K562 (cell line): ENCODE measurements at regions not wholly inside any gene's neighbourhood (a gene's known extent, or its start where the extent isn't known, plus 50 kb on each side); places are given as distances from the start of the nearest gene placed in this dataset.

Experiments
- ATAC-seq: fragments of 200-7000 bp; cut with Tn5 transposase; 3 replicates; pipeline ENCODE4 v1.9.1; 2020; ENCODE audit warnings: moderate library complexity
- BruUV-seq: library from RNA; stranded (reverse); fragments of 400-500 nt; replicated peaks from 2 replicates; lab custom pipeline; 2021; lab: Mats Ljungman, UMichigan
- CTCF ChIA-PET: fragments of 300-600 bp; formaldehyde crosslinking; extraction: SDS; loops from one replicate; lab custom pipeline; 2021; ENCODE audit warnings: low intra/inter-chr PET ratio; lab: Yijun Ruan, JAX
- POLR2A ChIA-PET: fragments of 300-600, 350-650 bp; sonication (Branson Sonifier 250); formaldehyde crosslinking; extraction: SDS; loops from one replicate; lab custom pipeline; 2021; ENCODE audit warnings: antibody characterized with exemption, inconsistent platforms; lab: Yijun Ruan, JAX
- DNase-seq, 4 experiments: peaks; one replicate each; pipeline versions ENCODE4 v3.0.0 to v3.0.0-alpha.2; 2011 to 2018; ENCODE audit warnings: low spot score in 3 of 4, mixed read lengths in 3 of 4; ENCODE audit errors: extremely low read depth in 1 of 4
- FAIRE-seq: peaks from 2 replicates; lab custom pipeline; 2011; peaks lifted over from hg19 to GRCh38; lab: Jason Lieb, UNC
- H2AFZ ChIP-seq: 2 replicates; pipeline ENCODE4 v1.6.0; 2011; ENCODE audit warnings: low read depth, low read length, control low read depth, inconsistent platforms
- H3K27ac ChIP-seq: fragments of 200-600 bp; 3 replicates; pipeline ENCODE4 v1.8.0; 2011; ENCODE audit warnings: low read depth, mild to moderate bottlenecking, control low read depth, inconsistent platforms, low read length, moderate library complexity, mixed read lengths; ENCODE audit errors: extremely low read depth
- H3K27me3 ChIP-seq, 2 experiments: fragments of 300-600 bp in 1 of 2; 2 replicates in 1 of 2; 3 replicates in 1 of 2; pipeline versions ENCODE4 v1.6.0 to v1.8.0; 2011; ENCODE audit warnings: inconsistent platforms in 2 of 2, low read length in 2 of 2, mild to moderate bottlenecking in 1 of 2, mixed read lengths in 1 of 2, moderate library complexity in 1 of 2; ENCODE audit not compliant: control insufficient read depth in 2 of 2, insufficient read depth in 2 of 2
- H3K36me3 ChIP-seq: fragments of 300-600 bp; 3 replicates; pipeline ENCODE4 v1.8.0; 2011; ENCODE audit warnings: mild to moderate bottlenecking, low read length, inconsistent platforms; ENCODE audit not compliant: control insufficient read depth, insufficient read depth
- H3K4me1 ChIP-seq, 2 experiments: fragments of 200-600 bp in 1 of 2; replicated peaks in 1 of 2; 2 replicates in 1 of 2; 3 replicates in 1 of 2; pipeline versions ENCODE4 v1.5.1 to v1.8.0; 2011; ENCODE audit warnings: inconsistent platforms in 2 of 2, low read length in 2 of 2, mild to moderate bottlenecking in 1 of 2, mixed read lengths in 1 of 2, moderate library complexity in 1 of 2; ENCODE audit not compliant: control insufficient read depth in 2 of 2, insufficient read depth in 2 of 2
- H3K4me2 ChIP-seq: 2 replicates; pipeline ENCODE4 v1.6.1; 2011; ENCODE audit warnings: low read length, control low read depth, inconsistent platforms, mixed read lengths; ENCODE audit not compliant: insufficient read depth
- H3K4me3 ChIP-seq: fragments of 200-600 bp; sonication (generic), shearing (Covaris generic); 2 replicates; pipeline ENCODE4 v1.5.1; 2016; ENCODE audit warnings: control low read depth, inconsistent platforms
- H3K79me2 ChIP-seq: fragments of 200-600 bp; 3 replicates; pipeline ENCODE4 v1.8.0; 2011; ENCODE audit warnings: low read length, inconsistent platforms; ENCODE audit not compliant: control insufficient read depth, insufficient read depth
- H3K9ac ChIP-seq, 2 experiments: 2 replicates each; pipeline versions ENCODE4 v1.6.0 to v1.6.1; 2011; ENCODE audit warnings: low read depth in 2 of 2, low read length in 2 of 2, control low read depth in 1 of 2, inconsistent platforms in 1 of 2, mild to moderate bottlenecking in 1 of 2, mixed read lengths in 1 of 2; ENCODE audit not compliant: insufficient read depth in 1 of 2
- H3K9me1 ChIP-seq: one replicate; pipeline ENCODE4 v1.6.0; 2011; ENCODE audit warnings: inconsistent platforms, mild to moderate bottlenecking, low read length, moderate library complexity; ENCODE audit not compliant: control insufficient read depth, insufficient read depth
- H3K9me3 ChIP-seq: replicated peaks from 2 replicates; pipeline ENCODE4 v1.5.1; 2011; ENCODE audit warnings: low read depth, low read length, inconsistent platforms; ENCODE audit not compliant: control insufficient read depth, insufficient read depth
- H4K20me1 ChIP-seq: replicated peaks from 2 replicates; pipeline ENCODE4 v1.6.1; 2011; ENCODE audit warnings: low read length, inconsistent platforms, mixed read lengths; ENCODE audit not compliant: control insufficient read depth, insufficient read depth
- EP400 ChIP-seq: fragments of 450-650 bp; IDR thresholded peaks from 2 replicates; pipeline ENCODE4 v1.6.1; 2017; ENCODE audit warnings: antibody characterized with exemption, mild to moderate bottlenecking, moderate library complexity
- ETS2 ChIP-seq: IDR thresholded peaks from 2 replicates; pipeline ENCODE4 v1.6.1; 2016; ENCODE audit warnings: borderline replicate concordance, missing genetic modification characterization, mild to moderate bottlenecking, moderate library complexity, missing compliant biosample characterization; ENCODE audit not compliant: poor library complexity, severe bottlenecking
- HDAC2 ChIP-seq: fragments of 450-650 bp; IDR thresholded peaks from 2 replicates; pipeline ENCODE4 v1.6.1; 2016; ENCODE audit warnings: mild to moderate bottlenecking
- ILF3 ChIP-seq: fragments of 450-650 bp; IDR thresholded peaks from 2 replicates; pipeline ENCODE4 v1.6.1; 2018; ENCODE audit warnings: antibody characterized with exemption, mild to moderate bottlenecking, moderate library complexity, borderline replicate concordance
- KDM2B ChIP-seq: fragments of 250-450 bp; sonication (Bioruptor Pico); IDR thresholded peaks from 2 replicates; pipeline ENCODE4 v1.8.0; 2021; ENCODE audit warnings: mild to moderate bottlenecking, moderate library complexity
- U2AF2 ChIP-seq: fragments of 200-400 bp; formaldehyde crosslinking; optimal IDR thresholded peaks from 2 replicates; pipeline ENCODE3; 2017; ENCODE audit warnings: low read depth, mild to moderate bottlenecking, low read length
- ZNF174 ChIP-seq: fragments of 250-450 bp; sonication (Bioruptor Pico); IDR thresholded peaks from 2 replicates; pipeline ENCODE4 v1.4.0; 2020; ENCODE audit warnings: mild to moderate bottlenecking
- ZNF586 ChIP-seq: fragments of 450-650 bp; formaldehyde crosslinking; conservative IDR thresholded peaks from 2 replicates; pipeline ENCODE4 v1.4.0; 2020; ENCODE audit warnings: mild to moderate bottlenecking, moderate library complexity
- ZNF707 ChIP-seq: fragments of 250-450 bp; sonication (Bioruptor Pico); conservative IDR thresholded peaks from 2 replicates; pipeline ENCODE4 v1.8.0; 2022; ENCODE audit warnings: inconsistent platforms, mild to moderate bottlenecking, moderate library complexity
- WGBS: fragments of 100-300 bp; shearing (Covaris generic); methylation state at CpG from one replicate; pipeline ENCODE4 v1.1.6; 2016; ENCODE audit warnings: low coverage, mixed read lengths; ENCODE audit not compliant: insufficient coverage; ENCODE audit errors: missing lambda C conversion rate; 5-methylcytosine and 5-hydroxymethylcytosine counted together
- in situ Hi-C: fragments of 300-500 bp; cut with MboI; formaldehyde crosslinking; loops from 4 replicates; pipeline ENCODE4 v1.15.0; 2018; ENCODE audit warnings: inconsistent platforms, mixed read lengths
- intact Hi-C: fragments of 100-400 bp; cut with micrococcal nuclease; formaldehyde crosslinking; loops from 2 replicates; pipeline ENCODE4 v1.14.2; 2022
- TF ChIP-seq, protein P1 (sequence below): sonication (generic); formaldehyde crosslinking; IDR thresholded peaks from 2 replicates; pipeline ENCODE4 v1.8.0; 2022; ENCODE audit warnings: mild to moderate bottlenecking, missing genetic modification reagents
- TF ChIP-seq, protein P2 (sequence below): fragments of 450-650 bp; conservative IDR thresholded peaks from 2 replicates; pipeline ENCODE4 v1.6.1; 2016; ENCODE audit warnings: missing genetic modification characterization, low read depth, mild to moderate bottlenecking, missing compliant biosample characterization, moderate library complexity
- TF ChIP-seq, protein P3 (sequence below): fragments of 250-450 bp; sonication (Bioruptor Pico); IDR thresholded peaks from 2 replicates; pipeline ENCODE4 v1.4.0; 2020; ENCODE audit warnings: mild to moderate bottlenecking
- TF ChIP-seq, protein P4 (sequence below): fragments of 450-650 bp; formaldehyde crosslinking; IDR thresholded peaks from 2 replicates; pipeline ENCODE4 v1.4.0; 2020; ENCODE audit warnings: mild to moderate bottlenecking

DNA sequence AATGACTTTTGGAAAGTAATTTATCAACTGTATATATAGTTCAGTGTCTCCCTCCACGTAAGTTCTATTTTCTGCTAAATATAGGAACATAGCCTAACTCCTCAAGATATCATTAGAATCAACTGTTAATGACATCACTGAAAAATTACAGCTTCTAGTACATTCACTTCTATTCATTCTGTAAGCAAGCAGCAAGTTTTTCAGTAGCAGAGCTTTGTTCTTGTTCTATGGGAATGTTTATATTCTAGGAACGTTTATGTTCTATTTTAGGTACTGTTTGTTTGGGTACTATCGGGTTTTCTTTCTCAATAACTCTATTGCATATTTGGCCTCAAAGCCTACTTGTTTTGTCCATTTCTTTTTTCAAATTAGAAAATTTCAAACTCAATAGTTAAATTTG, 525.6 kb downstream of the EPHA7 start:
- ATAC-seq (no peak), FAIRE-seq (no peak), DNase-seq (no peak)
- H2AFZ ChIP-seq: no peak overlapping the region
- intact Hi-C loops (no loop called here), in situ Hi-C loops (no loop called here)
- H3K79me2 ChIP-seq: no peaks in the 10 kb centered on the region
- H3K9ac ChIP-seq: no peak overlapping the region
- no TSS peak for BruUV-seq
- ChIA-PET CTCF (no interaction called here), POLR2A (no interaction called here)
- H3K4me3 ChIP-seq: no peak overlapping the region
- no peaks in the 10 kb centered on the region for H3K9me3 ChIP-seq
- no peaks in the 10 kb centered on the region for H3K4me1 ChIP-seq
- H3K27ac ChIP-seq: no peak overlapping the region
- no peak overlapping the region for H3K4me2 ChIP-seq
- 0% methylated on average over 3 of the region's 3 CpGs for WGBS
- H4K20me1 ChIP-seq: no peaks in the 10 kb centered on the region
- H3K27me3 ChIP-seq: no peaks in the 10 kb centered on the region
- no peaks in the 10 kb centered on the region for H3K9me1 ChIP-seq
- no peaks in the 10 kb centered on the region for H3K36me3 ChIP-seq
- TF ChIP-seq ZNF174 (CRISPR knock-in tag) (no peak), ETS2 (tag) (no peak), ZNF586 (CRISPR knock-in tag) (no peak), ZNF707 (CRISPR knock-in tag) (no peak), HDAC2 (no peak), U2AF2 (no peak), ILF3 (no peak), EP400 (no peak), KDM2B (no peak)
- TF ChIP-seq, protein P1, sequence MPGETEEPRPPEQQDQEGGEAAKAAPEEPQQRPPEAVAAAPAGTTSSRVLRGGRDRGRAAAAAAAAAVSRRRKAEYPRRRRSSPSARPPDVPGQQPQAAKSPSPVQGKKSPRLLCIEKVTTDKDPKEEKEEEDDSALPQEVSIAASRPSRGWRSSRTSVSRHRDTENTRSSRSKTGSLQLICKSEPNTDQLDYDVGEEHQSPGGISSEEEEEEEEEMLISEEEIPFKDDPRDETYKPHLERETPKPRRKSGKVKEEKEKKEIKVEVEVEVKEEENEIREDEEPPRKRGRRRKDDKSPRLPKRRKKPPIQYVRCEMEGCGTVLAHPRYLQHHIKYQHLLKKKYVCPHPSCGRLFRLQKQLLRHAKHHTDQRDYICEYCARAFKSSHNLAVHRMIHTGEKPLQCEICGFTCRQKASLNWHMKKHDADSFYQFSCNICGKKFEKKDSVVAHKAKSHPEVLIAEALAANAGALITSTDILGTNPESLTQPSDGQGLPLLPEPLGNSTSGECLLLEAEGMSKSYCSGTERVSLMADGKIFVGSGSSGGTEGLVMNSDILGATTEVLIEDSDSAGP (CRISPR knock-in tag): no peak
- TF ChIP-seq, protein P2, sequence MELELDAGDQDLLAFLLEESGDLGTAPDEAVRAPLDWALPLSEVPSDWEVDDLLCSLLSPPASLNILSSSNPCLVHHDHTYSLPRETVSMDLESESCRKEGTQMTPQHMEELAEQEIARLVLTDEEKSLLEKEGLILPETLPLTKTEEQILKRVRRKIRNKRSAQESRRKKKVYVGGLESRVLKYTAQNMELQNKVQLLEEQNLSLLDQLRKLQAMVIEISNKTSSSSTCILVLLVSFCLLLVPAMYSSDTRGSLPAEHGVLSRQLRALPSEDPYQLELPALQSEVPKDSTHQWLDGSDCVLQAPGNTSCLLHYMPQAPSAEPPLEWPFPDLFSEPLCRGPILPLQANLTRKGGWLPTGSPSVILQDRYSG (tag): no peak
- TF ChIP-seq, protein P3, sequence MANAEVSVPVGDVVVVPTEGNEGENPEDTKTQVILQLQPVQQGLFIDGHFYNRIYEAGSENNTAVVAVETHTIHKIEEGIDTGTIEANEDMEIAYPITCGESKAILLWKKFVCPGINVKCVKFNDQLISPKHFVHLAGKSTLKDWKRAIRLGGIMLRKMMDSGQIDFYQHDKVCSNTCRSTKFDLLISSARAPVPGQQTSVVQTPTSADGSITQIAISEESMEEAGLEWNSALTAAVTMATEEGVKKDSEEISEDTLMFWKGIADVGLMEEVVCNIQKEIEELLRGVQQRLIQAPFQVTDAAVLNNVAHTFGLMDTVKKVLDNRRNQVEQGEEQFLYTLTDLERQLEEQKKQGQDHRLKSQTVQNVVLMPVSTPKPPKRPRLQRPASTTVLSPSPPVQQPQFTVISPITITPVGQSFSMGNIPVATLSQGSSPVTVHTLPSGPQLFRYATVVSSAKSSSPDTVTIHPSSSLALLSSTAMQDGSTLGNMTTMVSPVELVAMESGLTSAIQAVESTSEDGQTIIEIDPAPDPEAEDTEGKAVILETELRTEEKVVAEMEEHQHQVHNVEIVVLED (CRISPR knock-in tag): no peak
- TF ChIP-seq, protein P4, sequence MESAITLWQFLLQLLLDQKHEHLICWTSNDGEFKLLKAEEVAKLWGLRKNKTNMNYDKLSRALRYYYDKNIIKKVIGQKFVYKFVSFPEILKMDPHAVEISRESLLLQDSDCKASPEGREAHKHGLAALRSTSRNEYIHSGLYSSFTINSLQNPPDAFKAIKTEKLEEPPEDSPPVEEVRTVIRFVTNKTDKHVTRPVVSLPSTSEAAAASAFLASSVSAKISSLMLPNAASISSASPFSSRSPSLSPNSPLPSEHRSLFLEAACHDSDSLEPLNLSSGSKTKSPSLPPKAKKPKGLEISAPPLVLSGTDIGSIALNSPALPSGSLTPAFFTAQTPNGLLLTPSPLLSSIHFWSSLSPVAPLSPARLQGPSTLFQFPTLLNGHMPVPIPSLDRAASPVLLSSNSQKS (CRISPR knock-in tag): no peak
